HG03095 (cell line): ENCODE measurements at regions not wholly inside any gene's neighbourhood (a gene's known extent, or its start where the extent isn't known, plus 50 kb on each side); places are given as distances from the start of the nearest gene placed in this dataset.
"Not testable (repeated sequence)": the region's sequence is repeated elsewhere in the genome, so short reads cannot be mapped to it uniquely, and the experiment has no call there.

Experiments
- ATAC-seq: cut with Tn5 transposase; IDR thresholded peaks from one replicate; pipeline ENCODE4 v1.9.1; 2021; ENCODE audit warnings: moderate library complexity; ENCODE audit not compliant: unreplicated experiment

GRCh38 chr7:149930374-149931068 is 56.8 kb downstream of the ATP6V0E2 start:
- ATAC-seq: not testable (repeated sequence)

- ATAC-seq: not testable (repeated sequence)
Measured at GRCh38 chr7:149933776-149934175, 60.0 kb downstream of the ATP6V0E2 start.

GRCh38 chr7:149947346-149947745 is 73.6 kb downstream of the ATP6V0E2 start:
- not testable (repeated sequence) for ATAC-seq

- not testable (repeated sequence) for ATAC-seq
Measured at GRCh38 chr7:149948444-149948843, 74.7 kb downstream of the ATP6V0E2 start.

GRCh38 chr7:149949863-149950577 is 76.3 kb downstream of the ATP6V0E2 start:
- not testable (repeated sequence) for ATAC-seq

- not testable (repeated sequence) for ATAC-seq
Measured at GRCh38 chr7:149950578-149950924, 76.8 kb downstream of the ATP6V0E2 start.

GRCh38 chr7:149951579-149951978 is 77.8 kb downstream of the ATP6V0E2 start:
- ATAC-seq: not testable (repeated sequence)

GRCh38 chr7:149958880-149959279 is 85.1 kb downstream of the ATP6V0E2 start:
- not testable (repeated sequence) for ATAC-seq

- ATAC-seq: not testable (repeated sequence)
Measured at GRCh38 chr7:149960863-149961262, 87.1 kb downstream of the ATP6V0E2 start.

- not testable (repeated sequence) for ATAC-seq
Measured at GRCh38 chr7:149961878-149962277, 88.1 kb downstream of the ATP6V0E2 start.

GRCh38 chr7:149962685-149963319 is 89.0 kb downstream of the ATP6V0E2 start:
- ATAC-seq: not testable (repeated sequence)

- not testable (repeated sequence) for ATAC-seq
Measured at GRCh38 chr7:149963985-149964384, 90.2 kb downstream of the ATP6V0E2 start.

GRCh38 chr7:149966444-149966843 is 92.7 kb downstream of the ATP6V0E2 start:
- ATAC-seq: not testable (repeated sequence)

- ATAC-seq: not testable (repeated sequence)
Measured at GRCh38 chr7:149972977-149973376, 99.2 kb downstream of the ATP6V0E2 start.

- ATAC-seq: not testable (repeated sequence)
Measured at GRCh38 chr7:149973681-149974080, 99.9 kb downstream of the ATP6V0E2 start.

GRCh38 chr7:149975608-149976007 is 101.8 kb downstream of the ATP6V0E2 start:
- not testable (repeated sequence) for ATAC-seq

GRCh38 chr7:149978537-149978936 is 104.8 kb downstream of the ATP6V0E2 start:
- ATAC-seq: not testable (repeated sequence)

GRCh38 chr7:149978944-149979343 is 105.2 kb downstream of the ATP6V0E2 start:
- not testable (repeated sequence) for ATAC-seq

- ATAC-seq: not testable (repeated sequence)
Measured at GRCh38 chr7:149982537-149983112, 108.9 kb downstream of the ATP6V0E2 start.

GRCh38 chr7:149986866-149987265 is 113.1 kb downstream of the ATP6V0E2 start:
- ATAC-seq: not testable (repeated sequence)

GRCh38 chr7:149991652-149992302 is 118.0 kb downstream of the ATP6V0E2 start:
- ATAC-seq: not testable (repeated sequence)
